SK-N-SH (cell line): ENCODE measurements at regions not wholly inside any gene's neighbourhood (a gene's known extent, or its start where the extent isn't known, plus 50 kb on each side); places are given as distances from the start of the nearest gene placed in this dataset.

Experiments
- CHD2 ChIP-seq: fragments of 150-350 bp; IDR thresholded peaks from 2 replicates; pipeline ENCODE4 v1.6.1; 2018; ENCODE audit warnings: low read length; ENCODE audit not compliant: partially characterized antibody
- NRF1 ChIP-seq: IDR thresholded peaks from 2 replicates; pipeline ENCODE4 v1.6.1; 2012; ENCODE audit warnings: low read depth, mild to moderate bottlenecking, low read length
- POLR2AphosphoS5 ChIP-seq: IDR thresholded peaks from 2 replicates; pipeline ENCODE4 v1.6.1; 2012; ENCODE audit warnings: low read depth, low read length
- RAD21 ChIP-seq: IDR thresholded peaks from 2 replicates; pipeline ENCODE4 v1.6.1; 2012; ENCODE audit warnings: mild to moderate bottlenecking, low read length
- RCOR1 ChIP-seq: fragments of 150-350 bp; IDR thresholded peaks from 2 replicates; pipeline ENCODE4 v1.6.1; 2017; ENCODE audit warnings: antibody characterized with exemption, low read length
- RXRA ChIP-seq: IDR thresholded peaks from 2 replicates; pipeline ENCODE4 v1.4.0; 2012; ENCODE audit warnings: low read depth, mild to moderate bottlenecking, borderline replicate concordance
- TAF1 ChIP-seq: IDR thresholded peaks from 2 replicates; pipeline ENCODE4 v1.6.1; 2012; ENCODE audit warnings: low read depth, mild to moderate bottlenecking, low read length, moderate library complexity, borderline replicate concordance
- TEAD4 ChIP-seq: IDR thresholded peaks from 2 replicates; pipeline ENCODE4 v1.4.0; 2012; ENCODE audit warnings: mild to moderate bottlenecking, borderline replicate concordance; ENCODE audit not compliant: insufficient read depth
- YY1 ChIP-seq: IDR thresholded peaks from 2 replicates; pipeline ENCODE4 v1.4.0; 2012; ENCODE audit warnings: low read depth, mild to moderate bottlenecking
- TF ChIP-seq, protein P1 (sequence below): fragments of 200-600 bp; sonication (generic); IDR thresholded peaks from 2 replicates; pipeline ENCODE4 v1.6.1; 2017; ENCODE audit warnings: antibody characterized with exemption, mild to moderate bottlenecking, moderate library complexity

DNA sequence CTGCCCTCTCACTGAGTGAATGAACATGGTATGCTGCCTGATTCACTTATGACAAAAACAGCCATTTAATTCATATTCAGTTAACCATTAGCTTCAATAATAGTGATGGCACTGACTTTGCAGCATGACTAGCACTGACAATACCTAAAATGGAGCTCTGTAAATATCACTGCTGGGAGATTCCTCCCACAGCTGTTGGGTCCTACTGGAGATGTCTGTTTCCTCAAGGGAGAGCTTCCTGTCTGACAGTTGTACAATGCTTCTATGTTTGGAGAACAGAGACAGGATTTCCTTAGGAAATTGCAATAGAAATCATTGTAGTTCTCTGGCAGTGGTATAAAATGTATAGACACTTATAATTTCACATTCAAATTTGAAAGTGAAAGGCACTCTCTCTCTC is 695.9 kb upstream of the CDH8 start:
- TF ChIP-seq, protein P1, sequence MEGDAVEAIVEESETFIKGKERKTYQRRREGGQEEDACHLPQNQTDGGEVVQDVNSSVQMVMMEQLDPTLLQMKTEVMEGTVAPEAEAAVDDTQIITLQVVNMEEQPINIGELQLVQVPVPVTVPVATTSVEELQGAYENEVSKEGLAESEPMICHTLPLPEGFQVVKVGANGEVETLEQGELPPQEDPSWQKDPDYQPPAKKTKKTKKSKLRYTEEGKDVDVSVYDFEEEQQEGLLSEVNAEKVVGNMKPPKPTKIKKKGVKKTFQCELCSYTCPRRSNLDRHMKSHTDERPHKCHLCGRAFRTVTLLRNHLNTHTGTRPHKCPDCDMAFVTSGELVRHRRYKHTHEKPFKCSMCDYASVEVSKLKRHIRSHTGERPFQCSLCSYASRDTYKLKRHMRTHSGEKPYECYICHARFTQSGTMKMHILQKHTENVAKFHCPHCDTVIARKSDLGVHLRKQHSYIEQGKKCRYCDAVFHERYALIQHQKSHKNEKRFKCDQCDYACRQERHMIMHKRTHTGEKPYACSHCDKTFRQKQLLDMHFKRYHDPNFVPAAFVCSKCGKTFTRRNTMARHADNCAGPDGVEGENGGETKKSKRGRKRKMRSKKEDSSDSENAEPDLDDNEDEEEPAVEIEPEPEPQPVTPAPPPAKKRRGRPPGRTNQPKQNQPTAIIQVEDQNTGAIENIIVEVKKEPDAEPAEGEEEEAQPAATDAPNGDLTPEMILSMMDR, result no peak
- no peak for TF ChIP-seq POLR2AphosphoS5
- no peak for TF ChIP-seq TAF1
- TF ChIP-seq RXRA, result no peak
- TF ChIP-seq CHD2, result no peak
- TF ChIP-seq TEAD4, result no peak
- no peak for TF ChIP-seq YY1
- no peak for TF ChIP-seq NRF1
- no peak for TF ChIP-seq RAD21
- TF ChIP-seq RCOR1, result no peak
